ENCODE measurements at regions not wholly inside any gene's neighbourhood (a gene's known extent, or its start where the extent isn't known, plus 50 kb on each side); places are given as distances from the start of the nearest gene placed in this dataset.

DNA sequence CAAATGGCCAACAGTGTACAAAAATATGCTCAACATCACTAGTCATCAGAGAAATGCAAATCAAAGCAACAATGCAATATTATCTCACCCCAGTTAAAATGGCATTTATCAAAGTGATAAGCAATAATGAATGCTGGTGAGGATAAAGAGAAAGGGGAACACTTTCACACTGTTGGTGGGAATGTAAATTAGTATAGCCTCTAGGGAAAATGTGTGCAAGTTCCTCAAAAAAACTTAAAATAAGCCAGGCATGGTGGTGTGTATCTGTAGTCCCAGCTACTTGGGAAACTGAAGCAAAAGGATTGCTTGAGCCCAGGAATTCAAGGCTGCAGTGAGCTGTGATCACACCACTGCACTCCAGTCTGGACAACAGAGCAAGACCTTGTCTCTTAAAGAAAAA is 572.1 kb downstream of the NLGN4X start:
- Mint-ChIP-seq H3K27me3 (ENCODE audit: low read depth) (no peaks in the 10 kb centered on the region), H3K9me3 (ENCODE audit: low read depth) (peaks cover 25% of the 10 kb centered on the region), H3K4me3 (ENCODE audit: unreplicated experiment) (no peak overlapping the region), H3K4me1 (ENCODE audit: low read depth) (no peaks in the 10 kb centered on the region), H3K27ac (ENCODE audit: unreplicated experiment) (no peak overlapping the region), H3K36me3 (ENCODE audit: low read depth) (no peaks in the 10 kb centered on the region)
- no peak for DNase-seq (ENCODE audit: low spot score)
- TF ChIP-seq, protein P1, sequence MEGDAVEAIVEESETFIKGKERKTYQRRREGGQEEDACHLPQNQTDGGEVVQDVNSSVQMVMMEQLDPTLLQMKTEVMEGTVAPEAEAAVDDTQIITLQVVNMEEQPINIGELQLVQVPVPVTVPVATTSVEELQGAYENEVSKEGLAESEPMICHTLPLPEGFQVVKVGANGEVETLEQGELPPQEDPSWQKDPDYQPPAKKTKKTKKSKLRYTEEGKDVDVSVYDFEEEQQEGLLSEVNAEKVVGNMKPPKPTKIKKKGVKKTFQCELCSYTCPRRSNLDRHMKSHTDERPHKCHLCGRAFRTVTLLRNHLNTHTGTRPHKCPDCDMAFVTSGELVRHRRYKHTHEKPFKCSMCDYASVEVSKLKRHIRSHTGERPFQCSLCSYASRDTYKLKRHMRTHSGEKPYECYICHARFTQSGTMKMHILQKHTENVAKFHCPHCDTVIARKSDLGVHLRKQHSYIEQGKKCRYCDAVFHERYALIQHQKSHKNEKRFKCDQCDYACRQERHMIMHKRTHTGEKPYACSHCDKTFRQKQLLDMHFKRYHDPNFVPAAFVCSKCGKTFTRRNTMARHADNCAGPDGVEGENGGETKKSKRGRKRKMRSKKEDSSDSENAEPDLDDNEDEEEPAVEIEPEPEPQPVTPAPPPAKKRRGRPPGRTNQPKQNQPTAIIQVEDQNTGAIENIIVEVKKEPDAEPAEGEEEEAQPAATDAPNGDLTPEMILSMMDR (IDR thresholded peaks at IDR 0.05), result no peak

DNA sequence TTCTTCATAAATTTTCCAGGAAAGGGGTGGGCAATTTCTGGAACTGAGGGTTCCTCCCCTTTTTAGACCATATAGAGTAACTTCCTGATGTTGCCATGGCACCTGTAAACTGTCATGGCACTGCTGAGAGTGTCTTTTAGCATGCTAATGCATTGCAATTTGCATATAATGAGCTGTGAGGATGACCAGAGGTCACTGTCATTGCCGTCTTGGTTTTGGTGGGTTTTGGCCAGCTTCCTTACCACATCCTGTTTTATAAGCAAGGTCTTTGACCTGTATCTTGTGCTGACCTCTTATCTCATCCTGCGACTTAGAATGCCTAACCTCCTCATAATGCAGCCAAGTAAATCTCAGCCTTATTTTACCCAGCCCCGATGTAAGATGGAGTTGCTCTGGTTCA is 577.8 kb downstream of the NLGN4X start:
- no peaks in the 10 kb centered on the region for H3K4me1 Mint-ChIP-seq (ENCODE audit: low read depth)
- H3K9me3 Mint-ChIP-seq (ENCODE audit: low read depth), result peaks cover 34% of the 10 kb centered on the region

DNA sequence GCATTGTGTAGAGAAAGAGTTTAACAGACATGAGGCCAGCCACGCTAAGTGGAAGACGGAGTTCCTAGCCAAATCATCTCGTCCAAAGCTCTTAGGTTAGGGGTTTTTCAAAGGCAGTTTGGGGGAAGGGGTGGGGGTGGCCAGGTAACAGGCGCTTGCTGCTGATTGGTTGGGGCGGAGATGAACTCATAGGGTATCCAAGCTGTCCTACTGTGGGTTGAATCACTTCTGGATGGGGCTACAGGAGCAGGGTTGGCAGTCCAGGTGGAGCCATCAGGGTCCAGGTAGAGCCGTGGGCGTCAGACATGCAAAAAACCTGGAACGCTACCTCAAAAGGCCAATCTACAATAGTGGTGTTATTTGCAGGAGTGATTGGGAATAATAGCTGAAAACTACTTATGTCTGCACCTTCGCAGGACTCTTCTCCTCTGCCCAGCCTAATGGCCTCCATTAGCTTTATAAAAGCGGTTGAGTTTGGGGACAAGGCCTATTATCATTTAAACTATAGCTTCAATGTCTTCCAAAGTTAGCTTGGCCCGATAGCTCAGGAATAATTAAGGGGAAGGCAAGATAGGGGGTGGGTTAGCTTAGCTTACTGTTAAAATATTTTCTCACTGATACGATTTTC is 579.6 kb downstream of the NLGN4X start:
- Mint-ChIP-seq H3K4me3 (ENCODE audit: unreplicated experiment) (no peak overlapping the region), H3K27ac (ENCODE audit: unreplicated experiment) (no peak overlapping the region), H3K9me3 (ENCODE audit: low read depth) (peaks cover 22% of the 10 kb centered on the region), H3K27me3 (ENCODE audit: low read depth) (no peaks in the 10 kb centered on the region), H3K4me1 (ENCODE audit: low read depth) (no peaks in the 10 kb centered on the region), H3K36me3 (ENCODE audit: low read depth) (no peaks in the 10 kb centered on the region)
- DNase-seq (ENCODE audit: low spot score), result no peak
- TF ChIP-seq, protein P1 (IDR thresholded peaks at IDR 0.05), result no peak

More for the DNA sequence above, 577.8 kb downstream of the NLGN4X start:
- no peak overlapping the region for H3K4me3 Mint-ChIP-seq (ENCODE audit: unreplicated experiment)
- H3K27ac Mint-ChIP-seq (ENCODE audit: unreplicated experiment), result no peak overlapping the region
- TF ChIP-seq, protein P1 (IDR thresholded peaks at IDR 0.05), result no peak
- H3K27me3 Mint-ChIP-seq (ENCODE audit: low read depth), result no peaks in the 10 kb centered on the region
- no peaks in the 10 kb centered on the region for H3K36me3 Mint-ChIP-seq (ENCODE audit: low read depth)
- DNase-seq (ENCODE audit: low spot score), result no peak

DNA sequence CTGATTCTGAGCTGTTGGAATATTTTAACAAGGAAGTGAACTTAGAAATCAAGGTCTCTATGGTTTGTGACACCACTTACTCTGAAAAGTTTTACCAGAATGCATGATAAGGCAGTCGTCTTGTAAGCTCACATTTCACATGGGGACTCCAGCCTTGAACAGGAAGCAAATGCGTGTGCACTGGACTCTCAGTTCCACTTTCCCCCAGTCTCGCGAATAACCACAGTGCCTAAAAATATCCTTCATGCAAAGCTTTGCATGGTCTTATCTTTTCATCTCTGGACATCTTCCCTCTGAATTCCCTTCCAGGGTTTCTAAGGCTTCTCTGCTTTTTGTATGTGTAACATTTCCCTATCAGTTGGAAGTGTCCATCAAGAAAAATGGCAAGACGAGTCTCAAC is 581.8 kb downstream of the NLGN4X start:
- Mint-ChIP-seq H3K4me1 (ENCODE audit: low read depth) (no peaks in the 10 kb centered on the region), H3K27me3 (ENCODE audit: low read depth) (no peaks in the 10 kb centered on the region), H3K36me3 (ENCODE audit: low read depth) (no peaks in the 10 kb centered on the region), H3K9me3 (ENCODE audit: low read depth) (peaks cover 21% of the 10 kb centered on the region), H3K27ac (ENCODE audit: unreplicated experiment) (no peak overlapping the region), H3K4me3 (ENCODE audit: unreplicated experiment) (no peak overlapping the region)
- TF ChIP-seq, protein P1 (IDR thresholded peaks at IDR 0.05), result no peak
- no peak for DNase-seq (ENCODE audit: low spot score)

DNA sequence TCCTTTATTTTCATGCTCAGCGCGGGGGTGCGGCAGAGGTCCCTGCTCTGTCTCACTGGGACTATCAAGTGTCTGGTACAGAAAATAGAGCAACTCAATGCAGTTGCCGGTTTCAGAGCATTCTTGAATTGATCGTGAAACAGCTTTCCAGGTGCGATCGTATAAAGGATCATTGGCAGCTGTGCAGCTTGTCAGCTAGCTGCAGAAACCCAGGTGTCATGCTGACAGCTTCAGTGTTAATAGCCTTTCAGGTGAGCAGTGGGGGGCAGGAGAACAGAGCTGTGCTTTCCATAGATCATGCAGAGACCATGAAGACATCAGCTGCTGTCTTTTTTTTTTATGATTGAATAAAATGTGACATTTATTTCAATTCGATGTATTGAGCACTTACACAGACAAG is 583.9 kb downstream of the NLGN4X start:
- H3K27ac Mint-ChIP-seq (ENCODE audit: unreplicated experiment), result no peak overlapping the region
- H3K4me1 Mint-ChIP-seq (ENCODE audit: low read depth), result no peaks in the 10 kb centered on the region
- TF ChIP-seq, protein P1 (IDR thresholded peaks at IDR 0.05), result no peak

More for the DNA sequence above, 583.9 kb downstream of the NLGN4X start:
- H3K4me3 Mint-ChIP-seq (ENCODE audit: unreplicated experiment), result no peak overlapping the region
- no peak for DNase-seq (ENCODE audit: low spot score)
- H3K36me3 Mint-ChIP-seq (ENCODE audit: low read depth), result no peaks in the 10 kb centered on the region
- no peaks in the 10 kb centered on the region for H3K27me3 Mint-ChIP-seq (ENCODE audit: low read depth)
- peaks cover 17% of the 10 kb centered on the region for H3K9me3 Mint-ChIP-seq (ENCODE audit: low read depth)
